K562 (cell line): ENCODE measurements at regions not wholly inside any gene's neighbourhood (a gene's known extent, or its start where the extent isn't known, plus 50 kb on each side); places are given as distances from the start of the nearest gene placed in this dataset.

Experiments
- CREBBP ChIP-seq: IDR thresholded peaks from one replicate; pipeline ENCODE4 v1.6.1; 2012; ENCODE audit warnings: low read depth, mild to moderate bottlenecking, control low read depth, inconsistent platforms, low read length
- IRF1 ChIP-seq: sonication (generic); formaldehyde crosslinking; IDR thresholded peaks from 2 replicates; pipeline ENCODE4 v1.8.0; 2022; ENCODE audit warnings: missing genetic modification reagents, mild to moderate bottlenecking, borderline replicate concordance
- KAT8 ChIP-seq: fragments of 450-650 bp; IDR thresholded peaks from 2 replicates; pipeline ENCODE4 v1.6.1; 2016; ENCODE audit warnings: low read depth, mild to moderate bottlenecking
- MBD2 ChIP-seq: sonication (generic); IDR thresholded peaks from 2 replicates; pipeline ENCODE4 v1.6.1; 2016; ENCODE audit warnings: low read depth, borderline replicate concordance
- MCM3 ChIP-seq: fragments of 450-650 bp; IDR thresholded peaks from 2 replicates; pipeline ENCODE4 v1.6.1; 2016
- MTF1 ChIP-seq: fragments of 250-450 bp; sonication (Bioruptor Pico); IDR thresholded peaks from 2 replicates; pipeline ENCODE4 v1.9.0; 2021; ENCODE audit warnings: moderate library complexity, mild to moderate bottlenecking, inconsistent platforms, borderline replicate concordance
- NCOA2 ChIP-seq, 2 experiments: fragments of 450-650 bp; IDR thresholded peaks; 2 replicates each; pipeline ENCODE4 v1.6.1; 2018; ENCODE audit warnings: mild to moderate bottlenecking in 2 of 2, moderate library complexity in 1 of 2; ENCODE audit not compliant: partially characterized antibody in 2 of 2
- TEAD1 ChIP-seq, 2 experiments: fragments of 450-650 bp in 1 of 2; sonication (generic) in 1 of 2; formaldehyde crosslinking; IDR thresholded peaks; 2 replicates each; pipeline versions ENCODE4 v1.4.0 to v1.8.0; 2020 to 2022; ENCODE audit warnings: mild to moderate bottlenecking in 2 of 2, missing genetic modification reagents in 1 of 2
- WHSC1 ChIP-seq: IDR thresholded peaks from one replicate; pipeline ENCODE4 v1.6.1; 2012; ENCODE audit warnings: low read length, control low read depth, inconsistent platforms
- ZFP30 ChIP-seq: fragments of 250-450 bp; sonication (Bioruptor Pico); IDR thresholded peaks from 2 replicates; pipeline ENCODE4 v1.8.0; 2022; ENCODE audit warnings: moderate library complexity, mild to moderate bottlenecking, inconsistent platforms, borderline replicate concordance
- ZFPM2 ChIP-seq: fragments of 250-450 bp; sonication (Bioruptor Pico); IDR thresholded peaks from 2 replicates; pipeline ENCODE4 v1.5.1; 2022; ENCODE audit warnings: mild to moderate bottlenecking
- ZNF134 ChIP-seq: fragments of 250-450 bp; sonication (Bioruptor Pico); conservative IDR thresholded peaks from 2 replicates; pipeline ENCODE4 v1.4.0; 2020
- ZNF224 ChIP-seq: sonication (generic); formaldehyde crosslinking; IDR thresholded peaks from 2 replicates; pipeline ENCODE4 v1.8.0; 2022; ENCODE audit warnings: mild to moderate bottlenecking, missing genetic modification reagents
- ZNF23 ChIP-seq: fragments of 250-450 bp; sonication (Bioruptor Pico); IDR thresholded peaks from 2 replicates; pipeline ENCODE4 v1.4.0; 2020; ENCODE audit warnings: mild to moderate bottlenecking
- ZNF282 ChIP-seq: sonication (generic); formaldehyde crosslinking; IDR thresholded peaks from 2 replicates; pipeline ENCODE4 v1.8.1; 2023; ENCODE audit warnings: missing genetic modification reagents
- ZNF407 ChIP-seq: fragments of 450-650 bp; IDR thresholded peaks from 2 replicates; pipeline ENCODE4 v1.6.1; 2016; ENCODE audit warnings: low read depth
- ZNF778 ChIP-seq: fragments of 450-650 bp; formaldehyde crosslinking; IDR thresholded peaks from 2 replicates; pipeline ENCODE4 v1.4.0; 2020; ENCODE audit warnings: mild to moderate bottlenecking, moderate library complexity

- TF ChIP-seq ZNF282 (CRISPR knock-in tag) (no peak), IRF1 (CRISPR knock-in tag) (no peak), CREBBP (no peak), ZFP30 (CRISPR knock-in tag) (no peak), NCOA2 (IDR thresholded peaks at IDR 0.05; ENCODE audit: partially characterized antibody in 2 of 2) (no peak), ZFPM2 (CRISPR knock-in tag) (no peak), MTF1 (no peak), KAT8 (no peak), WHSC1 (no peak), ZNF407 (no peak), TEAD1 (CRISPR knock-in tag; IDR thresholded peaks at IDR 0.05) (no peak), ZNF134 (CRISPR knock-in tag) (no peak), ZNF778 (CRISPR knock-in tag) (no peak), MBD2 (no peak), ZNF23 (CRISPR knock-in tag) (no peak), MCM3 (no peak), ZNF224 (CRISPR knock-in tag) (no peak)
Measured at GRCh38 chr2:12456293-12457106, 260.2 kb upstream of the TRIB2 start (continued).
